Psoas muscle (tissue), 7 donors: ENCODE measurements at regions not wholly inside any gene's neighbourhood (a gene's known extent, or its start where the extent isn't known, plus 50 kb on each side); places are given as distances from the start of the nearest gene placed in this dataset.
A peak's percentile ranks its signal among the peaks of the same experiment; 100 is the strongest.
"Not testable (repeated sequence)": the region's sequence is repeated elsewhere in the genome, so short reads cannot be mapped to it uniquely, and the experiment has no call there.

Source experiments
- ATAC-seq, 4 donors: fragments of 200-7000 bp; cut with Tn5 transposase; one replicate each; pipeline ENCODE4 v1.9.1; 2020; ENCODE audit warnings: moderate library complexity in 3 of 4, mild to moderate bottlenecking in 2 of 4
- DNase-seq, 2 donors: peaks; one replicate each; pipeline ENCODE4 v3.0.0-alpha.2; 2020
- H3K27ac ChIP-seq: fragments of 200-600 bp; one replicate; pipeline ENCODE4 v1.8.0; 2022
- H3K27me3 ChIP-seq, 3 donors: fragments of 200-600 bp in 1 of 3; one replicate each; pipeline versions ENCODE4 v1.6.1 to v1.8.0; 2013 to 2022; ENCODE audit warnings: low read length in 2 of 3, mild to moderate bottlenecking in 2 of 3, moderate library complexity in 1 of 3; ENCODE audit not compliant: insufficient read depth in 3 of 3
- H3K36me3 ChIP-seq, 2 donors: fragments of 200-600 bp in 1 of 2; one replicate each; pipeline versions ENCODE4 v1.6.1 to v1.8.0; 2013 to 2022; ENCODE audit warnings: low read depth in 1 of 2, mild to moderate bottlenecking in 1 of 2, moderate library complexity in 1 of 2; ENCODE audit not compliant: insufficient read depth in 1 of 2
- H3K4me1 ChIP-seq: fragments of 200-600 bp; one replicate; pipeline ENCODE4 v1.8.0; 2022
- H3K4me3 ChIP-seq: fragments of 200-600 bp; one replicate; pipeline ENCODE4 v1.8.0; 2022; ENCODE audit warnings: mild to moderate bottlenecking
- H3K9me3 ChIP-seq: fragments of 200-600 bp; one replicate; pipeline ENCODE4 v1.8.0; 2022
- WGBS, 3 donors: extraction: QIAGEN DNeasy Blood & Tissue Kit; methylation state at CpG; one replicate each; pipeline versions ENCODE4 v1.1.6 to v1.1.7; 2013; 5-methylcytosine and 5-hydroxymethylcytosine counted together
- intact Hi-C, 2 donors: fragments of 100-400 bp; cut with DNase I; formaldehyde crosslinking; loops; one replicate each; pipeline versions ENCODE4 v1.11.0 to v1.14.2; 2022
- TF ChIP-seq, protein P1 (sequence below): fragments of 200-600 bp; IDR thresholded peaks from one replicate; pipeline ENCODE4 v1.8.0; 2022; ENCODE audit warnings: antibody characterized with exemption
- donor health status: healthy with polysubstance abuse.
- donor health status: DM: no; HTN: no; CAD: no; lungs with moderate emphysema.
- donor health status: Bipolar disorder and iron deficiency.
- donor health status: healthy.
- donor health status: DM: yes; HTN: yes; CAD: no.
- donor health status: DM: no; HTN: no; CAD: no.
- donor health status: DM: yes; HTN: yes; CAD: no.

DNA sequence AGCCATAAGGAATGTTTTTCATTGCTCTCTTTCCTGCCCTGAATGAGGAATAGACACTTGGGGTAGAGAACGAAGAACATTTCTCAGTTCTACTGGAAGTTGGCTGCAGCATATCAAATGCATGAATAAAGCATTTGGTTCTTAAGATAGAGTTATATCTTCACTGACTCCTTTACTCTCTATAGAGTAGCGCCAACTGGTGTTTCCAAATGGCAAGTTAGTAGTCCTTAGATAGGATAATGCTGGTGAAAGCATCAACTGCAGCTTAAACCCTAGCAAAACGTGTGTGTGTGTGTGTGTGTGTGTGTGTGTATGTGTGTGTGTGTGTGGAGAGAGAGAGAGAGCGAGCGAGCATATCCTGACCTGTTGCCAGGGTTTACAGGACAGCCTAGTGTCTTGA lies 62.2 kb upstream of the FRMPD4 start:
- DNase-seq (no peak), ATAC-seq (no peak)
- H3K27me3 ChIP-seq: peaks cover 0 to 7% (median 0%) of the 10 kb centered on the region in 3 donors
- intact Hi-C loops: no loop called here
- no peaks in the 10 kb centered on the region for H3K9me3 ChIP-seq
- H3K4me1 ChIP-seq: no peaks in the 10 kb centered on the region
- no peak overlapping the region for H3K27ac ChIP-seq
- TF ChIP-seq, protein P1, sequence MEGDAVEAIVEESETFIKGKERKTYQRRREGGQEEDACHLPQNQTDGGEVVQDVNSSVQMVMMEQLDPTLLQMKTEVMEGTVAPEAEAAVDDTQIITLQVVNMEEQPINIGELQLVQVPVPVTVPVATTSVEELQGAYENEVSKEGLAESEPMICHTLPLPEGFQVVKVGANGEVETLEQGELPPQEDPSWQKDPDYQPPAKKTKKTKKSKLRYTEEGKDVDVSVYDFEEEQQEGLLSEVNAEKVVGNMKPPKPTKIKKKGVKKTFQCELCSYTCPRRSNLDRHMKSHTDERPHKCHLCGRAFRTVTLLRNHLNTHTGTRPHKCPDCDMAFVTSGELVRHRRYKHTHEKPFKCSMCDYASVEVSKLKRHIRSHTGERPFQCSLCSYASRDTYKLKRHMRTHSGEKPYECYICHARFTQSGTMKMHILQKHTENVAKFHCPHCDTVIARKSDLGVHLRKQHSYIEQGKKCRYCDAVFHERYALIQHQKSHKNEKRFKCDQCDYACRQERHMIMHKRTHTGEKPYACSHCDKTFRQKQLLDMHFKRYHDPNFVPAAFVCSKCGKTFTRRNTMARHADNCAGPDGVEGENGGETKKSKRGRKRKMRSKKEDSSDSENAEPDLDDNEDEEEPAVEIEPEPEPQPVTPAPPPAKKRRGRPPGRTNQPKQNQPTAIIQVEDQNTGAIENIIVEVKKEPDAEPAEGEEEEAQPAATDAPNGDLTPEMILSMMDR: no peak
- H3K4me3 ChIP-seq: no peak overlapping the region
- WGBS, 3 donors: 54 to 69% (median 58%) methylated on average over 5 of the region's 5 CpGs
- H3K36me3 ChIP-seq: no peaks in the 10 kb centered on the region

DNA sequence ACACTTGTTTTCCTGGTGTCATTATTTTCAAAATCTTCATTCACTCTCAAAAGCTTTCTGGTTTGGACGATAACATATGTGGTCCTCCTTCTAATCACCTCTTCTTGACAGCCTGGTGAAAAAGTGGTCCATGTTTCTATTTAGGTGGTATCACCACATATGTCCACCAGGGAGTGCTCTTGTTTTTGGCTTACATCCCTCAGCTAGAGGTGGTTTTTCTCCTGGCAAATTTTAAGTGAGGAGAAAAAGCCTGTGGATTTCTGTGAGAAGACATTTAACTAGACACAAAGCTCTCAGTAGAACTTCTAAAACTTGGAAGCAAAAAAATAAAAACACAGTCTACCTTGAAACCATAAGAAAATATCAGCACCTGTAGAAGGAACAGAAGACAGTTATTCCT lies 58.0 kb upstream of the FRMPD4 start:
- TF ChIP-seq, protein P1: peak; percentile 28
- 13 to 31% (median 20%) methylated on average over 1 of the region's 1 CpG for WGBS, 3 donors
- Histone ChIP-seq H3K27me3 (peaks cover 0 to 4% (median 0%) of the 10 kb centered on the region in 3 donors), H3K36me3 (no peaks in the 10 kb centered on the region), H3K4me3 (no peak overlapping the region), H3K4me1 (no peaks in the 10 kb centered on the region), H3K9me3 (no peaks in the 10 kb centered on the region), H3K27ac (no peak overlapping the region)
- ATAC-seq (no peak), DNase-seq (no peak)
- intact Hi-C loops: loop anchor here in 1 of 2 donors (5.0 kb wide), 1 partner anchor 622 kb away; no protein-coding TSS in a partner anchor

DNA sequence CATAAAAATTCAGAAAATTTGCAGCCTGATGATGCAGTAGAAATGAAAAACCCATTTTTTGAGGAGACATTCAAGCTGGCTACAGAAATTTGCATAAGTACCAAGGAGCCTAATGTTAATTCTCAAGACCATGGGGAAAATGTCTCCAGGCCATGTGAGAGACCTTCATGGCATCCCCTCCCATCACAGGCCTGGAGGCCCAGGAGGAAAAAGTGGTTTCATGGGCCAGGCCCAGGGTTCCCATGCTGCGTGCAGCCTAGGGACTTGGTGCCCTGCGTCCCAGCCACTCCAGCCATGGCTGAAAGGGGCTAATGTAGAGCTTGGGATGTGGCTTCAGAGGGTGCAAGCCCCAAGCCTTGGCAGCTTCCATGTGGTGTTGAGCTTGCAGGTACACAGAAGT lies 55.3 kb upstream of the FRMPD4 start:
- ATAC-seq, DNase-seq, H3K27ac ChIP-seq, H3K36me3 ChIP-seq, H3K9me3 ChIP-seq, H3K4me3 ChIP-seq, H3K4me1 ChIP-seq, H3K27me3 ChIP-seq: not testable (repeated sequence)
- intact Hi-C loops: loop anchor here in 1 of 2 donors (5.0 kb wide), 1 partner anchor 619 kb away; no protein-coding TSS in a partner anchor
- WGBS, 3 donors: 81 to 88% (median 87%) methylated on average over 2 of the region's 2 CpGs
